H9 (cell line): ENCODE measurements at regions not wholly inside any gene's neighbourhood (a gene's known extent, or its start where the extent isn't known, plus 50 kb on each side); places are given as distances from the start of the nearest gene placed in this dataset.

Source experiments
- DNase-seq: peaks from one replicate; pipeline ENCODE4 v3.0.0-alpha.2; 2017
- H2AFZ ChIP-seq: one replicate; pipeline ENCODE4 v1.6.1; 2013; ENCODE audit warnings: mild to moderate bottlenecking, low read length, control low read depth, moderate library complexity
- H2AK5ac ChIP-seq: 2 replicates; pipeline ENCODE4 v1.6.1; 2013; ENCODE audit warnings: low read length, control low read depth, mixed read lengths; ENCODE audit not compliant: insufficient read length
- H2BK120ac ChIP-seq: one replicate; pipeline ENCODE4 v1.6.1; 2013; ENCODE audit warnings: low read depth, mild to moderate bottlenecking, low read length, control low read depth, inconsistent platforms; ENCODE audit not compliant: poor library complexity, severe bottlenecking
- H2BK12ac ChIP-seq: 2 replicates; pipeline ENCODE4 v1.6.1; 2013; ENCODE audit warnings: low read length, control low read depth, mixed read lengths, low read depth; ENCODE audit not compliant: insufficient read length
- H2BK15ac ChIP-seq: 2 replicates; pipeline ENCODE4 v1.6.1; 2013; ENCODE audit warnings: low read depth, low read length, control low read depth
- H2BK20ac ChIP-seq: one replicate; pipeline ENCODE4 v1.6.1; 2013; ENCODE audit warnings: low read depth, mild to moderate bottlenecking, low read length, control low read depth, inconsistent platforms; ENCODE audit not compliant: poor library complexity, severe bottlenecking
- H2BK5ac ChIP-seq: 2 replicates; pipeline ENCODE4 v1.6.1; 2013; ENCODE audit warnings: low read length, control low read depth, mixed read lengths; ENCODE audit not compliant: insufficient read length
- H3K14ac ChIP-seq: 2 replicates; pipeline ENCODE4 v1.6.1; 2013; ENCODE audit warnings: low read length, control low read depth; ENCODE audit not compliant: insufficient read depth
- H3K18ac ChIP-seq: 2 replicates; pipeline ENCODE4 v1.6.1; 2013; ENCODE audit warnings: low read depth, mild to moderate bottlenecking, mixed read lengths, low read length, control low read depth; ENCODE audit not compliant: insufficient read length
- H3K23ac ChIP-seq: 2 replicates; pipeline ENCODE4 v1.6.1; 2013; ENCODE audit warnings: low read length, control low read depth, mixed read lengths, low read depth; ENCODE audit not compliant: insufficient read length
- H3K23me2 ChIP-seq: 2 replicates; pipeline ENCODE4 v1.6.1; 2013; ENCODE audit warnings: low read depth, mild to moderate bottlenecking, mixed read lengths, low read length, control low read depth; ENCODE audit not compliant: insufficient read length, poor library complexity, severe bottlenecking
- H3K27ac ChIP-seq: 2 replicates; pipeline ENCODE4 v1.5.1; 2013; ENCODE audit warnings: low read length, control low read depth, mixed read lengths, low read depth; ENCODE audit not compliant: insufficient read length
- H3K27me3 ChIP-seq: 2 replicates; pipeline ENCODE4 v1.6.1; 2013; ENCODE audit warnings: low read length, control low read depth, inconsistent platforms; ENCODE audit not compliant: insufficient read depth
- H3K4ac ChIP-seq: 2 replicates; pipeline ENCODE4 v1.6.1; 2013; ENCODE audit warnings: low read depth, mild to moderate bottlenecking, control low read depth, inconsistent platforms, low read length, moderate library complexity
- H3K4me1 ChIP-seq: 2 replicates; pipeline ENCODE4 v1.6.1; 2013; ENCODE audit warnings: low read length, control low read depth, inconsistent platforms; ENCODE audit not compliant: insufficient read depth
- H3K4me2 ChIP-seq: 2 replicates; pipeline ENCODE4 v1.6.1; 2013; ENCODE audit warnings: low read length, control low read depth, mixed read lengths; ENCODE audit not compliant: insufficient read length, insufficient read depth
- H3K56ac ChIP-seq: 2 replicates; pipeline ENCODE4 v1.6.1; 2013; ENCODE audit warnings: low read depth, mild to moderate bottlenecking, mixed read lengths, low read length, control low read depth; ENCODE audit not compliant: insufficient read length
- H3K79me1 ChIP-seq: 2 replicates; pipeline ENCODE4 v1.6.1; 2013; ENCODE audit warnings: low read depth, mild to moderate bottlenecking, moderate library complexity, low read length, control low read depth, inconsistent platforms; ENCODE audit not compliant: insufficient read depth, poor library complexity, severe bottlenecking
- H3K79me2 ChIP-seq: 2 replicates; pipeline ENCODE4 v1.6.1; 2013; ENCODE audit warnings: low read length, control low read depth, inconsistent platforms; ENCODE audit not compliant: insufficient read depth
- H3K9ac ChIP-seq: 2 replicates; pipeline ENCODE4 v1.6.1; 2013; ENCODE audit warnings: low read length, control low read depth, mixed read lengths; ENCODE audit not compliant: insufficient read length; ENCODE audit errors: extremely low read depth
- H3K9me3 ChIP-seq: one replicate; pipeline ENCODE4 v1.6.1; 2013; ENCODE audit warnings: low read depth, low read length, inconsistent platforms; ENCODE audit not compliant: control insufficient read depth
- H3T11ph ChIP-seq: one replicate; pipeline ENCODE4 v1.6.1; 2013; ENCODE audit warnings: mild to moderate bottlenecking, low read length, control low read depth, inconsistent platforms
- H4K20me1 ChIP-seq: one replicate; pipeline ENCODE4 v1.6.1; 2013; ENCODE audit not compliant: control insufficient read depth, insufficient read length, insufficient read depth
- H4K5ac ChIP-seq: 2 replicates; pipeline ENCODE4 v1.6.1; 2013; ENCODE audit warnings: low read depth, mild to moderate bottlenecking, mixed read lengths, low read length, control low read depth; ENCODE audit not compliant: insufficient read length
- H4K8ac ChIP-seq: replicated peaks from 2 replicates; pipeline ENCODE4 v1.6.1; 2013; ENCODE audit warnings: low read length, control low read depth, mixed read lengths, low read depth; ENCODE audit not compliant: insufficient read length
- H4K91ac ChIP-seq: 2 replicates; pipeline ENCODE4 v1.6.1; 2013; ENCODE audit warnings: low read depth, mild to moderate bottlenecking, moderate library complexity, mixed read lengths, low read length, control low read depth; ENCODE audit not compliant: insufficient read length
- H3K27ac Mint-ChIP-seq, 3 experiments: 2 replicates in 2 of 3; 3 replicates in 1 of 3; pipeline ENCODE4 v1.8.0; 2020 to 2021; ENCODE audit warnings: mixed read lengths in 3 of 3, mild to moderate bottlenecking in 1 of 3, moderate library complexity in 1 of 3
- H3K27me3 Mint-ChIP-seq: 2 replicates; pipeline ENCODE4 v1.8.0; 2021; ENCODE audit warnings: low read depth, mild to moderate bottlenecking, moderate library complexity, mixed read lengths
- H3K36me3 Mint-ChIP-seq, 3 experiments: 2 replicates in 2 of 3; 3 replicates in 1 of 3; pipeline ENCODE4 v1.8.0; 2020 to 2021; ENCODE audit warnings: low read depth in 3 of 3, mixed read lengths in 3 of 3; ENCODE audit not compliant: insufficient read depth in 1 of 3
- H3K4me1 Mint-ChIP-seq, 2 experiments: 2 replicates each; pipeline ENCODE4 v1.8.0; 2020; ENCODE audit warnings: mixed read lengths in 2 of 2
- H3K4me3 Mint-ChIP-seq, 2 experiments: 2 replicates in 1 of 2; 3 replicates in 1 of 2; pipeline ENCODE4 v1.8.0; 2020 to 2021; ENCODE audit warnings: mild to moderate bottlenecking in 2 of 2, mixed read lengths in 2 of 2, moderate library complexity in 1 of 2
- H3K9me3 Mint-ChIP-seq, 2 experiments: 2 replicates in 1 of 2; 3 replicates in 1 of 2; pipeline ENCODE4 v1.8.0; 2020; ENCODE audit warnings: mild to moderate bottlenecking in 2 of 2, mixed read lengths in 2 of 2, moderate library complexity in 1 of 2
- CTCF ChIP-seq: fragments of 200-600 bp; sonication (generic); conservative IDR thresholded peaks from 3 replicates; pipeline ENCODE4 v1.8.0; 2021; ENCODE audit warnings: antibody characterized with exemption, mild to moderate bottlenecking
- WGBS: extraction: QIAGEN DNeasy Blood & Tissue Kit; methylation state at CpG from one replicate; pipeline ENCODE4 v1.1.7; 2013; ENCODE audit warnings: missing lambda C conversion rate, low lambda C conversion rate, mixed read lengths; ENCODE audit not compliant: insufficient read length; ENCODE audit errors: extremely low coverage; 5-methylcytosine and 5-hydroxymethylcytosine counted together

- peaks cover 20% of the 10 kb centered on the region for H3K27me3 Mint-ChIP-seq
- no CpG with 5 or more reads among the region's 3 CpGs for WGBS
- TF ChIP-seq CTCF, result no peak
These were observed 142.9 kb downstream of the EMX2 start for GRCh38 chr10:117685431-117685830.

More at GRCh38 chr10:117685431-117685830, 142.9 kb downstream of the EMX2 start:
- Histone ChIP-seq H2BK12ac (no peak overlapping the region), H2BK120ac (no peak overlapping the region), H2BK20ac (no peak overlapping the region), H3K27me3 (no peaks in the 10 kb centered on the region), H3K23ac (no peak overlapping the region), H3K4me1 (no peaks in the 10 kb centered on the region), H4K8ac (no peak overlapping the region), H3K27ac (no peak overlapping the region), H2AFZ (no peak overlapping the region), H2AK5ac (no peak overlapping the region), H3K56ac (no peak overlapping the region), H3K14ac (no peak overlapping the region), H2BK15ac (no peak overlapping the region), H3K79me2 (no peaks in the 10 kb centered on the region), H3K9ac (no peak overlapping the region), H3K79me1 (no peaks in the 10 kb centered on the region), H4K91ac (no peak overlapping the region), H4K20me1 (no peaks in the 10 kb centered on the region), H3K4ac (no peak overlapping the region), H3K23me2 (no peaks in the 10 kb centered on the region), H2BK5ac (no peak overlapping the region), H4K5ac (no peak overlapping the region), H3K9me3 (no peaks in the 10 kb centered on the region), H3T11ph (no peak overlapping the region), H3K18ac (no peak overlapping the region), H3K4me2 (no peak overlapping the region)
- H3K36me3 Mint-ChIP-seq, result no peaks in the 10 kb centered on the region; a peak in 1 of 7 replicates
- DNase-seq, result no peak
- no peak overlapping the region for H3K27ac Mint-ChIP-seq
- no peak overlapping the region for H3K4me3 Mint-ChIP-seq
- H3K9me3 Mint-ChIP-seq, result no peaks in the 10 kb centered on the region; a peak in 1 of 5 replicates
- H3K4me1 Mint-ChIP-seq, result peaks cover 8 to 16% of the 10 kb centered on the region in 2 experiments; a peak in 3 of 4 replicates
